Vagina (tissue), 2 donors: ENCODE measurements at regions not wholly inside any gene's neighbourhood (a gene's known extent, or its start where the extent isn't known, plus 50 kb on each side); places are given as distances from the start of the nearest gene placed in this dataset.
"Not testable (repeated sequence)": the region's sequence is repeated elsewhere in the genome, so short reads cannot be mapped to it uniquely, and the experiment has no call there.

ENCODE experiments used
- DNase-seq, 2 donors: peaks; one replicate each; pipeline ENCODE4 v3.0.0-alpha.2; 2017; ENCODE audit errors: extremely low spot score in 2 of 2
- H3K27ac ChIP-seq: fragments of 200-600 bp; sonication (generic); one replicate; pipeline ENCODE4 v1.5.1; 2019
- H3K27me3 ChIP-seq: fragments of 200-600 bp; sonication (generic); one replicate; pipeline ENCODE4 v1.5.1; 2019
- H3K36me3 ChIP-seq, 2 donors: fragments of 200-600 bp; sonication (generic); one replicate each; pipeline ENCODE4 v1.5.1; 2017 to 2019
- H3K4me1 ChIP-seq: fragments of 200-600 bp; sonication (generic); one replicate; pipeline ENCODE4 v1.5.1; 2019
- H3K4me3 ChIP-seq, 2 donors: fragments of 200-600 bp; sonication (generic); 1 replicate in 1 of 2; 2 replicates in 1 of 2; pipeline ENCODE4 v1.5.1; 2016 to 2019
- H3K9me3 ChIP-seq: fragments of 200-600 bp; sonication (generic); one replicate; pipeline ENCODE4 v1.5.1; 2019
- POLR2A ChIP-seq, 2 donors: fragments of 450-650 bp; IDR thresholded peaks; one replicate each; pipeline ENCODE4 v1.6.1; 2017; ENCODE audit warnings: antibody characterized with exemption in 2 of 2, mild to moderate bottlenecking in 2 of 2, moderate library complexity in 2 of 2
- POLR2AphosphoS5 ChIP-seq, 2 donors: sonication (generic); formaldehyde crosslinking; IDR thresholded peaks; one replicate each; pipeline ENCODE4 v1.9.0; 2017; ENCODE audit warnings: antibody characterized with exemption in 2 of 2, mild to moderate bottlenecking in 2 of 2, low read depth in 1 of 2; ENCODE audit not compliant: insufficient read depth in 1 of 2
- intact Hi-C: fragments of 100-400 bp; cut with DNase I; formaldehyde crosslinking; loops from one replicate; pipeline ENCODE4 v1.15.1; 2023
- TF ChIP-seq, protein P1 (sequence below), 3 experiments: fragments of 450-650 bp in 2 of 3; fragments of 200-600 bp in 1 of 3; sonication (generic) in 1 of 3; IDR thresholded peaks; one replicate each; pipeline ENCODE4 v1.5.1; 2017 to 2019; ENCODE audit warnings: antibody characterized with exemption in 3 of 3, mild to moderate bottlenecking in 2 of 3, moderate library complexity in 2 of 3

DNA sequence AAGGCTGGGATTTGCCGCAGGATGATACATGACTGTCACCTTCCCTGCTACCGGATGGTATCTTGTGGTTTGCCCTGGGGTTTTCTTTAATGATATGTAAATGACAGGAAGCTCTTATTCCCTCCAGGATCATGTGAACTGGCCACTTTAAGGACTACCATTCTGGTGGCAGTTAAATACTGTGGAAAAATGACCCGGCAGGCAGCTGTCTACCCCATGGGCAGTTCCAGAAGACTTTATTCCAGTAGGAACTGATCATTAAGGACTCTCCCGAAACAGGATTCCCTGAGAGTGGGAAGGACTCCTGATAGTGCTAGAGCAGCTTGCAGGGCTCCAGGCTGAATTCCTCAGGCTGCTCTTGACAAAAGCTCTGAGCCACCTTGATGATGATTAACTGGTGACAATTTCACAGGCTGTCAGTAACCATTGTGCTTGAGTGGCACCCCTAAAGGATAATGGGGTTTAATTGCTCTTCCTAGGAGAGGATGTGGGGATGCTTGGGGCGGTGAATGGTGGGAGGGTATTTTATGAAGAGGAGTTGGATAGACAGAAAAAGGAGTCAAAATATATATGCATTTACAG, 212.0 kb downstream of the CPS1 start:
- DNase-seq = no peak
- Histone ChIP-seq H3K36me3 (no peaks in the 10 kb centered on the region), H3K9me3 (no peaks in the 10 kb centered on the region), H3K4me1 (no peaks in the 10 kb centered on the region), H3K4me3 (no peak overlapping the region), H3K27me3 (no peaks in the 10 kb centered on the region), H3K27ac (no peak overlapping the region)
- intact Hi-C loops = no loop called here
- TF ChIP-seq POLR2AphosphoS5 (IDR thresholded peaks at IDR 0.05; ENCODE audit: insufficient read depth in 1 of 2, low read depth in 1 of 2) (no peak), POLR2A (IDR thresholded peaks at IDR 0.05) (no peak)
- TF ChIP-seq, protein P1, sequence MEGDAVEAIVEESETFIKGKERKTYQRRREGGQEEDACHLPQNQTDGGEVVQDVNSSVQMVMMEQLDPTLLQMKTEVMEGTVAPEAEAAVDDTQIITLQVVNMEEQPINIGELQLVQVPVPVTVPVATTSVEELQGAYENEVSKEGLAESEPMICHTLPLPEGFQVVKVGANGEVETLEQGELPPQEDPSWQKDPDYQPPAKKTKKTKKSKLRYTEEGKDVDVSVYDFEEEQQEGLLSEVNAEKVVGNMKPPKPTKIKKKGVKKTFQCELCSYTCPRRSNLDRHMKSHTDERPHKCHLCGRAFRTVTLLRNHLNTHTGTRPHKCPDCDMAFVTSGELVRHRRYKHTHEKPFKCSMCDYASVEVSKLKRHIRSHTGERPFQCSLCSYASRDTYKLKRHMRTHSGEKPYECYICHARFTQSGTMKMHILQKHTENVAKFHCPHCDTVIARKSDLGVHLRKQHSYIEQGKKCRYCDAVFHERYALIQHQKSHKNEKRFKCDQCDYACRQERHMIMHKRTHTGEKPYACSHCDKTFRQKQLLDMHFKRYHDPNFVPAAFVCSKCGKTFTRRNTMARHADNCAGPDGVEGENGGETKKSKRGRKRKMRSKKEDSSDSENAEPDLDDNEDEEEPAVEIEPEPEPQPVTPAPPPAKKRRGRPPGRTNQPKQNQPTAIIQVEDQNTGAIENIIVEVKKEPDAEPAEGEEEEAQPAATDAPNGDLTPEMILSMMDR (IDR thresholded peaks at IDR 0.05) = no peak

DNA sequence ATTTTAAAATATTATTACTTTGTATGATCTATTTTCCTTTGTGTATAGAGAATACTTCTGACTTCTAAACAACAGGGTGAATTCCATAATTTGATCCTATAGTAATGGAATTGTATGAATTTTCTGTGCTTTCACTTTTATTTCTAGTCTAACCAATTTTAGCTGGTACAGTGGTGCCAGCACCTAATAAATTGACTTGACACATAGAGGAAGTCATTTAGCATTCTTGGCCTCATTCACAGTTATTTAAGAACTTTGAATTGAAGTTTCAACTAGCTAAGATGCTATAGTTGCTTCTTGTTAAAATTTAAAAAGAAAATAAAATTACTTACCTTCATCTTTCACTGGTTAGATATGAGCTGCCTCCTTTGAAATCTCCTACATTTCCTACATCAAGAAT, 220.4 kb downstream of the CPS1 start:
- H3K4me1 ChIP-seq = no peaks in the 10 kb centered on the region

DNA sequence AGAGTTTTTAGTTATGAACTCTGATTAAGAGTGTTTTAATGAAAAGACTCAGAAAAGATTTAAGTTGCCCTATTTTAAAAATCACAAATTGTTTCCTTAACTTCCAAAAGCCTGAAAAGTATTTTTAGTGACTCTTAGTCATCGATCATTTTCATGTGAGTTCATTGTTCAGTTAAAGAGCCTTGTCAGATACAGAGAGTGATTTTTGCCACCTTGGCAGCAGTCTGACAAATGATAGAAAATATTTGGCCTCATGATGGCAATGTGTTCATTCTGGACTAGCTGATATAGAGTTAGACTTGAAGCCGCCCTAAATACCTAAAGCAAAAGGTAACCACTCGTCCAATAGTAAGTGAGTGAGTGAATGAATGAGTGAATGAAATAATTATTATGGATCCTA, 225.8 kb downstream of the CPS1 start:
- no peaks in the 10 kb centered on the region for H3K4me1 ChIP-seq
- no peaks in the 10 kb centered on the region for H3K36me3 ChIP-seq
- no peak for DNase-seq
- no peaks in the 10 kb centered on the region for H3K9me3 ChIP-seq
- TF ChIP-seq, protein P1 (IDR thresholded peaks at IDR 0.05) = no peak
- no peak for TF ChIP-seq POLR2AphosphoS5 (IDR thresholded peaks at IDR 0.05; ENCODE audit: insufficient read depth in 1 of 2, low read depth in 1 of 2)
- no peak for TF ChIP-seq POLR2A (IDR thresholded peaks at IDR 0.05)
- H3K27me3 ChIP-seq = no peaks in the 10 kb centered on the region
- no peak overlapping the region for H3K4me3 ChIP-seq
- no peak overlapping the region for H3K27ac ChIP-seq
- intact Hi-C loops = no loop called here

More for the DNA sequence above, 220.4 kb downstream of the CPS1 start:
- intact Hi-C loops = no loop called here
- no peaks in the 10 kb centered on the region for H3K9me3 ChIP-seq
- no peaks in the 10 kb centered on the region for H3K36me3 ChIP-seq
- DNase-seq = no peak
- TF ChIP-seq, protein P1 (IDR thresholded peaks at IDR 0.05) = no peak
- TF ChIP-seq POLR2AphosphoS5 (IDR thresholded peaks at IDR 0.05; ENCODE audit: insufficient read depth in 1 of 2, low read depth in 1 of 2) = no peak
- TF ChIP-seq POLR2A (IDR thresholded peaks at IDR 0.05) = no peak
- no peak overlapping the region for H3K27ac ChIP-seq
- H3K27me3 ChIP-seq = no peaks in the 10 kb centered on the region
- H3K4me3 ChIP-seq = no peak overlapping the region

DNA sequence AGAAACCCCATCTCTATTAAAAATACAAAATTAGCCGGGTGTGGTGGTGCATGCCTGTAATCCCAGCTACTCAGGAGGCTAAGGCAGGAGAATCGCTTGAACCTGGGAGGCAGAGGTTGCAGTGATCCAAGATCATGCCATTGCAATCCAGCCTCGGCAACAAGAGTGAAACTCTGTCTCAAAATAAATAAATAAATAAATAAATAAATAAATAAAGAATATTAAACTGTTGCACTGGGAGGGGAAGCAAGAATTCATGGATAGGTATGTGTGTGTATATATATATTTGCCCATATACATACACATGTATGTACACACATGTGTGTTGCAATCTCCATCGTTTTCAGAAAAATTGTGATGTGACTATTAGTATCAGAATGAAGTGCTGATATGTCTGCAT, 231.4 kb downstream of the CPS1 start:
- H3K27me3 ChIP-seq, intact Hi-C loops, H3K4me3 ChIP-seq, H3K36me3 ChIP-seq, DNase-seq, H3K27ac ChIP-seq, H3K4me1 ChIP-seq, H3K9me3 ChIP-seq: not testable (repeated sequence)

DNA sequence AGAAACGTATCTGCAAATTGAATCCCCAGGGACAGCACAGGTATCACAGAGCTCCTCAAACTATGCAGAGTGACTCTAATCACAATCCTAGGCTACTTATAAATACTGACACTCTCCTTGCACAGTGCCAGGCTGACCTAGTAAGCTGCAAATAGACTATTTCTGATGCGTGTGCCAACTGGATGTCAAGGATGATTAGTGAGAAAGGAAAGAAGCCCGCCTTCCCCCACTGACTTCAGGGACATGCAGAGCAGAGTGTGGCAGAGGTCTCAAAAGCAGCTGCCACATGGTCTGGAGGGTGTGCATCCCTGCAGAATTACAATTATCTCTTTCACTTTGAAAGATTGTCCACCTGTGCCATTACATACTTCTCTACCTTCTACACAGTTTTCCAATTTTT, 235.6 kb downstream of the CPS1 start:
- no peaks in the 10 kb centered on the region for H3K27me3 ChIP-seq
- no peak overlapping the region for H3K27ac ChIP-seq
- H3K9me3 ChIP-seq = no peaks in the 10 kb centered on the region
- H3K36me3 ChIP-seq = no peaks in the 10 kb centered on the region
- no peak overlapping the region for H3K4me3 ChIP-seq
- TF ChIP-seq POLR2AphosphoS5 (IDR thresholded peaks at IDR 0.05; ENCODE audit: insufficient read depth in 1 of 2, low read depth in 1 of 2) = no peak
- TF ChIP-seq POLR2A (IDR thresholded peaks at IDR 0.05) = no peak
- TF ChIP-seq, protein P1 (IDR thresholded peaks at IDR 0.05) = no peak
- no peaks in the 10 kb centered on the region for H3K4me1 ChIP-seq
- no peak for DNase-seq
- intact Hi-C loops = no loop called here
